ENCODE measurements at regions not wholly inside any gene's neighbourhood (a gene's known extent, or its start where the extent isn't known, plus 50 kb on each side); places are given as distances from the start of the nearest gene placed in this dataset.
A peak's percentile ranks its signal among the peaks of the same experiment; 100 is the strongest.

DNA sequence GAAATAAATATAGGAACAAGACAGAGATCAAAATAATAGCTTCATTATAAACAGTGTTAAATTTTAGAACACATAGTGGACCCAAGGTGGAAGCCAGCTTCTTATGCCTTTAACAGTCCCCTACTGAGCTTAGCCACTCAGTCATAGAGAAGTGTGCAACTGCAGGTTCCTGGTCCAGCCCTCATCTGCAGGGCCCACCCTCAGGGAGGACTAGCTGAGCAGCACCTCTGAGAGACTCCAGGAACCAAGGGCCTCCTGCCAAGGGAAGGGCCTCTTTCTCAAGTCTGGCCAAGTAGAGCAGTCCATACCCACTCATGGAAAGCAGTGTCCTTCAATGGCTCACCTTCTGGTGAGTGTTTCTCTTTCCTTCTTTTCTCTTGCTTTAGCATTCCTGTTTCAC is 173.7 kb upstream of the PRPS1L1 start:
- DNase-seq (ENCODE audit: low spot score): no peak

DNA sequence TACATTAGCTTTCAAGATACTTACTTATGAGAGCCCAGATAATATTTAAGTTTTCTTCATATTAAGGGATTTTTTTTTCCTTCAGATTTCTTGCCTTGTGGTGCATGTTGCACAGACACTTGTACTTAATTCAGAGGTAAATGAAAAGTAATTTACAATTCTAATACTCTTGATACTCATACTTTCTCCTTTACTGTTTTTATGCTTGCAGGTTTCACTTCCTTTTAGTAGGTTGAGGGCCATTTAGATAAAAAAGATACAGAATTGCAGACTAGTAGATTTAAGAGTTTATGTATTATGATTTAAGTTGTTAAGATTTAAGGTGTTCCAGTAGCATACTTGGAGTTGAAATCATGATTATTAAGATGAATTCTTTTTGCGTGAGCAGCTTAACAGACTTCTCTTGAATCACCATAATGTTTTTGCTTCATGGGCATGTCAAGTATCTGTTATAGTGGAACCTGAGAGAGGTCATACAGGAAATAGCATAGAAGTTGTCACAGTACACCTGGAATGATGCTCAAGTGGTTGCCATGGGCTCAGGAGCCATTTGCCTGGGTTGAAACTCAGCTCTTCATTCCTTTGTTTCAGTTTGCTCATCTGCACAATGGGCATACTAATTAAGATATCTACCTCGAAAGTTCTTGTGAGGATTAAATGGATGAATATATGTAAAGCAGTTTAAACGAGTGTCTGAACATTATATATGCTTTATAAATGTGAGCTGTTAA is 174.8 kb upstream of the PRPS1L1 start:
- no peak for DNase-seq (ENCODE audit: low spot score)

DNA sequence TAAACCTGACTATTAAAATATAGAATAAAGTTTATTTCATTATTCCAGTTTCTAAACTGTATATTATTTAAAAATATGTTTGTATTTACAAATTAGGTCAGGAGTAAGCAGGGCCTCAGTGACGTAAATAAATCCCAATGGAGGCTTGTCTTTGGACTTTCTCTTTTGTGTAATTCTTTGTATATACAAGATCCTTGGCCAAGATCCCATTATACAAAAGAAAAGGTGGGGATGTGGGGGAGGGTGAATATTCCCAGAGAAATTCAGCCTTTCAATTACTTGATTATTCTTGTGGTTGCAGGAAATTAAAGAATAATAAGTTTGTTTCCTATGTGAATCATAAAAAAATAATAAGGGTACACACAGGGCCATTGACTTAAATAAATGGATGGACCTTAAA is 178.7 kb upstream of the PRPS1L1 start:
- no peak for DNase-seq (ENCODE audit: low spot score)

DNA sequence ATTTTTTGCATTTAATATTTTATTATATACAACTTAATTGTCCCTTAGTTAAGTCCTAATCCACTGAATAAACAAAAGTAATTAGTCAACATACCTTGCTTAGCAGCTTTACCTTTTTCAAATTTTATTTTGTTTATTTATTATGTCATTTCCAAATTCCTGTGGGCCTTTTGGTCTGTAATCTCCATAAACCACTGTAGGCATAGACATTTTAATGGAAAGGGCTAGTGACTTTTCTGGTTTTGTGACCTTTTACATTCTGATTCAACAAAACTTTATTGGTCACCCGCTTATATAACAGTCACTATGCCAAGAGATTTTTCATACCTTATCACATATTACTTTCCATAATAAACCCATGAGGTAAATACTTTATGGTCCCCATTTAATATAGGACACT is 181.3 kb upstream of the PRPS1L1 start:
- DNase-seq (ENCODE audit: low spot score): no peak

DNA sequence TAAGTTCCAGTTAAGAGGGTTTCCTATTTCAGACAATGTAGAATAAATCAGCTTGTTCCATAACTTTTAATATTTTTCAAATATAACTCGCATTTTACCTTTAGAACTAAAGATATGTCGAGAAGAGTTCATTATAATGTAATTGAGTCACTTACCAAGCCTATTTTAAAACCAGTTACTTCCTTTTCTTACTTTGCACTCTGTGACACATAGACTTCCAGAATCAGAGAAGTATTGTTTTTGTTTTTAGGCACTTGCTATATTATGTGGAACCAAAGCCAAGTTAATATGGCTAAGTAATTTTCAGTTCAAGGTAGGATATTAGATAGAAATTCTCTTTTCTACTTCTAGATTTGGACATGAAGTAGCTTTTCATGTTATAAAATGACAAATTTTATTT is 182.7 kb upstream of the PRPS1L1 start:
- DNase-seq (ENCODE audit: low spot score): no peak

DNA sequence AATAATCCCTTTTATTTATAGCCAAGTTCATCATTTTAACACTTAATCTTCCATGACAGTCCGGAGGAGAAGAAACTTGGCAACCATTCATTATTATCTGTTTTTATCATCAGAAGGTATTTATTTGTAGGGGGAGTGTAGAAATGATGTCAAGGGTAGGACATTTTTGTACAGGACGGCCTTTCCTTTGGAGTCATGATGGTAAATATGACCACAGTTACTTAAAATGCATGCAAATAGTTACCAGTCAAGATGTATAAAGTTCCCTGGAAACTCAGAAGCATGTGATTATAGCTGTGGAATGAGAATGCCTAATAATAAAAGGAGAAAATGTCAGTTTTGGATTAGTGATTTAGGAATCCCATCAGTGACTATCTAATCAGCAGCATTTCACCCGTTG is 183.1 kb upstream of the PRPS1L1 start:
- DNase-seq (ENCODE audit: low spot score): no peak

DNA sequence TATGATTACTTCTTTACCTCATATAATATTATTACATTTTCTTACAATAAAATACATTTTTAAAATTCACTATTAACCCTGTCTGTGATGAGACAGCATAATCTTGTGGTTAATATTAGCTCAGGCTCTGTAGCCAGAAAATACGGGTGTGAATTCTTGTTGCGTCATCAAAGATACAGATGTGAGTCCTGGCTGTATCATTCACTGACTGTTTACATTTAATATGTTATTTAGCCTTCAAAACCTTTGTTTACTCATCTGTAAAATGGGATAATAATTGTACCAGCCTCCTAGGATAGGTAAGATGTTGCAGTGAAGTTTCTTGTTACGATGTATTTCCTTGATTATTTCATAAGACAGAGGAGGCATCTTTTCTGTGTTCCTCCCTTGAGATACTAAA is 184.7 kb upstream of the PRPS1L1 start:
- no peak for DNase-seq (ENCODE audit: low spot score)

DNA sequence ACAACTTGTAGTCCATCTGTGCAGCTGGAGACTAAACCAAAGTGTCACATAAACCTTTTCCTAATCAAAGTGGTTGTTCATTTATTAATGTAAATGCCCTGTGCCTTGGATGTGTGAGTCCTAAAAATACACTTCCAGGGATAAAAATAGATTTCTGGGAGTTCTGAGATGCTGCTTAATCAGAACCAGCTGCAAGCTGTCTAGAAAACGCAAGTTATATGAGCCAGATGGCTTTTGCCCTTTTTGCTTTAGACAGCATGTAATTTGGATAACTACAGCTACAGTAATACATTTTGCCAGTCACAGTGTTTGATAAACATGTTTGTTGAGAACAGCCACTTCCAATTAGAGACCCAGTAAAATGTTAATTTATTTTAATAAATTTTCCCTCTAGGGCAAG is 185.1 kb upstream of the PRPS1L1 start:
- no peak for DNase-seq (ENCODE audit: low spot score)

DNA sequence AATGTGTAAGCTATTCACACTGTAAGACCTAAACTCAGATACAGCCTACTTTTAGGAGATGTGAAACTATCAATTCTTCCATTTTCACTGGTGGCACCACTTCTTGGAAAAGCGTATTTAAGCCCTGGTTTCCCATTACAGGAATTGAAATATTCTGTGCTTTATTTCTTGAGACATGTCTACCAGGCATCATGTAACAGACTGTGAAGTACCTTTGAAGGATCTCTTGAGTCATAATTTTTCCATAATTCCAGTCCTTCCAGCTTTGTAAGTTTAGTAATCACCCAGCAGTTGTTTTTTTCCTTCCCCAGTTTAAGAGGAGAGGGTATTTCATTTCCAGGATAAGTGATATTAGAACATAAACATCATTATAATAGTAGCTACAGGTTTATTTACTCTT is 186.0 kb upstream of the PRPS1L1 start:
- DNase-seq (ENCODE audit: low spot score): no peak

DNA sequence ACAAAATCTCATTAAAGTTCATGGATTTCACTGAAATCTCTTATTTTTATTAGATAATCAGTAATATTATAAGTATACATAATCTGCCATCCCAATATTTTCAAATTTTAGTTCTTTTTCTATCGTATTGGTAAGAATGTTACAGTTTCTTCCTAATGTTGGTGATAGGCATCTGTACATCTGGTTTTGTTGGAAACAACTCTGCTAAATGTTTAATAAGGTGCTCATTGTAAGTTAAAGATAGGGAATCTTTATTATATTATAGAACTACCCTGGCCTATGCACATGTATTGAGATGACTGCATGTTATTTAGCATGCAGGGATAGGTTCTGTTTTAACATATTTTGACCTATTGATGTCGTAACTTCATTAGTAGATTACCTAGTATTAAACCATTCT is 188.6 kb upstream of the PRPS1L1 start:
- no peak for DNase-seq (ENCODE audit: low spot score)

DNA sequence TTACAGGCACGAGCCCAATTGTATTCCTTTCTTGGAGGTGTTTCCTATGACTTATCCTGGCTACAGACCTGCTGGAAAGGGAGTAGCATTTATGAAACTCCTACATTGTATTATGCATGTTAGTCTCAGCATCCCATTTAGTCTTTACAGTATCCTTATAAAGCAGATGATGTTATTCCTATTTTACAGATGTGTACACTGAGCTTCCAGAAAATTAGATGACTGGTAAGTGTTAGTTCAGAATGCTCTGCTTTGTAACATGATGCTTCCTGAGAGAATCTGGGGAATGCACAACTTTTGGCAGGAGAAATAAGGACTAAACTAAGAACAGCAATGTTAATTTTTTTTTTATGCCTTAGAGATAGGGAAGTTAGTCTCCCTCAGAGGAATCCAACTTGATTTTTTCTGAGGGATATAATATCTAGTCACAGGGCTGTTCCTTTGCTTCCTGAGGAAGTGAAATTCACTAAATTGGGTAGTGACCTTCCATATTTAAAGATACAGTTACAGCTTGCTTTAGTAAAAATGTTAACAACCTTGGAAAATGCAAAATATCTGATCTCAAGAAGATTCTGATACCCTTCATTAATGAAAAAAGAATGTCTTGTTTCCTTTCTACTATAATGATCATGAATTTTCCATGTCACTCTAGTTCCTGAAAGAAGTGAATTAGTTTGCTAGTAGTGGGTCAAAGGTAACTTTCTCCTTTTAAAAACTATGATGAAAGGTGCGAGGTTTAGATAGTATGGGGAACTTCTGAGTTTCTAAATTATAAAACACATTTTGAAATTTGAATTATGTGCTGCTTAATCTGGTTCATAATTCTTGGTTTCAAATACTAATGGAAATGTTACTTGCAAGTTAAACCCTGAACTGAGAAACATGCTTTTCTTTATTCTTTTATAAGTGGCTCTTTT is 194.0 kb upstream of the PRPS1L1 start:
- no peak for DNase-seq (ENCODE audit: low spot score)

DNA sequence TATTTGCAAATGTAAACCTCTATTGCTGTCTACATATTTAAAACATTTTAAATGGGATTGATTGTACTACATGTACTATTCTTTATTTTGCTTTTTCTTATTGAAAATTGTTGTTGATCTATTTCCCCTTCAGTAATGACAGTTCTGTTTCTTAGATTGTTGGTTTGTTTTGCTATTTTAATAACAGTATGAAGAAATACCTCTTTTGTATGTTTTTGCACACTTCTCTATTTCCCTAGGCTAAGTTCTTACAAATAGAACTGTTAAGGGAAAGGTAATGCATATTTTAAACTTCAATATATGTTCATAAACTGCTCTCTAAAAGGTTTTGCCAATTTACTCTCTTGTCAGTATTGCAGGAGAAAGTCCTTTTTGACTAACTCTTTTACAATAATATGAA is 195.0 kb upstream of the PRPS1L1 start:
- no peak for DNase-seq (ENCODE audit: low spot score)

DNA sequence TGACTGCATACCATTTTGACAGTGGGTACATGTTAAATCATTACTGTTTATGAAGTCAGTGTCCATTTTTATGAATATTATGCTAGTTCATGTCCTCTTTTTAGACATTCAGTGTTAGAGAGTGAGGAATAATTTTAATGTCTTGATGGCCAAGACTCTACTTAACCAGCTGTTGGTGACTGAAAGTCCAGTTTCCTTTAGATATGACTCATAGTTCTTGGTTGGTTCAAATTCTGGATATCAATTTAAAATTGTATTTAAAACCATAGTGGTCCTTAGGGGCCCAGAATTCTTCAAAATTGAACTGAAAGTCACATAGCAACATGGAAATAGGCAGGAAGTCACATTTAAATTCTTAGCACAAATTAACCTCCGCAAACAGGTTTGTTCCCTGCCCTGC is 196.5 kb upstream of the PRPS1L1 start:
- no peak for DNase-seq (ENCODE audit: low spot score)

DNA sequence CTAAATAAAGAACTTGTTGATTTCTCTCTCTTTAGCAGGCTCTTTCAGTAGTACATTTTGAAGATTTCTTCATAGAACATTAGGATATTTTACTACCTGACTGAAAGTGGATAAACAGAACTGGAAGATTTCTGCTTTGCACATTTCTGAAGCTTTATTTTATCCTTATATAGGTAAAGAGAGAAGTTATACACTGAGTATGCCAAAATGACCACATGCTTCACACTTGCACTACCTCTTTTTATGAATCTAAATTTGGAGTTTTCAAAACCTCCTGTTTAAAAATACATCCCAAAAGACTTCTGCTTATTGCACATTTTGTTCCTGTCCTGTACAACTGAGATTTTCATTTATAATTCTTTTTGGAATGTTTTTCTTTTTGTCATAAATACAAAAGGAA is 197.4 kb upstream of the PRPS1L1 start:
- peak; percentile 42 for DNase-seq (ENCODE audit: low spot score)

DNA sequence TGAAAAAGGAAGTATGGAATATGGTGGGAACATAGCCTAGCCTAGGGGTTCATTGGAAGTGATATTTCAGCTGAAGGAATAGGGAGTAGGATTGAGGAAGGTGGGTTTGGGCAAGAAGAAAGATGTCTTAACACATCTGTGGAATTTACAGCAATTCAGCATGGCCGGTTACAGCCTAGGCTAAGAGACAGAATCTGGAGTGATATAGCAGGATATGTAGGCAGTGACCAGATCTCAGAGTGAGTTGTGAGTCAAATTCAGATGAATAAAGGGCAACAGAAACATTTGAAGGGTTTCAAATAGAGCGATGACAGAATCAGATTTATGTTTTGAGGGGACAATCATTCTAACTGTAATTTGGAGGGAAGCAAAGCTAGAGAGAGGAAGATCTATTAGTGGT is 199.0 kb upstream of the PRPS1L1 start:
- no peak for DNase-seq (ENCODE audit: low spot score)

DNA sequence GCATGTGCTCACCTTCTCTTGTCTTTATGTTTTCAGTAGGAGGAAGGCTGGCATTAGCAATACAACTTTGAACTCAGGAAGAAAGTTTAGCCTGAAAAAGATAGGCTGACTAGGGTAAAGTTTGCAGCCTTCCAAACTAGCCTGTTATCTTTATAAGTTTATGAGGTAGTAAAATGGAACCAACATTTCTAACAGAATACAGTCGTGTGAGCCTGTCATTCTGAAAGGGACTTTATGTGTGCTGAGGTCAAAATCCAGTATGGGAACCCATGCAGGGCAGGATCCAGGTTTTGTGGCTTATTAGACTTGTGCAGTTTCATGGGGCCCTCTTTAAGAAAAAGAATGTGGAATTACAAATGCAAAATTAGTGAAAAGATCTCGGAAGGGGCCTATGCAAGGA is 201.0 kb upstream of the PRPS1L1 start:
- DNase-seq (ENCODE audit: low spot score): no peak

DNA sequence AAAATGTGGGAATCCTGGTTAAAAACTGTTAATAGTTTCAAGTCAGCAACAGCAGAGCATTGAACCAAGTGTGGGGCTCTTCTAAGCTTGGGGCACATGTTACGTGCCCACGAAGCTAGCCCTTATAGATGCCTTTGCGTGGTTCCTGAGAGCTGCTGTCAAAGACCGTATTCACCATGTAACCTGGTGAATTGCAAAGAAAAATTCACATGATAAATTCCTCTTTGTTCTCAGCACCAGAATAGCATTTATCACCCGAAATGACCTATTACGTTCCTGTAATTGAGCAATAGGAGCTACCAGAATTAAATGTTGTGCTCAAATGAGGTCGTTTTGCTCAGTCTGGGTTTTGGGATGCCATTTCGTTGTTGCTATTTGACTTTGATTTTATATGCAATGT is 202.6 kb upstream of the PRPS1L1 start:
- no peak for DNase-seq (ENCODE audit: low spot score)

DNA sequence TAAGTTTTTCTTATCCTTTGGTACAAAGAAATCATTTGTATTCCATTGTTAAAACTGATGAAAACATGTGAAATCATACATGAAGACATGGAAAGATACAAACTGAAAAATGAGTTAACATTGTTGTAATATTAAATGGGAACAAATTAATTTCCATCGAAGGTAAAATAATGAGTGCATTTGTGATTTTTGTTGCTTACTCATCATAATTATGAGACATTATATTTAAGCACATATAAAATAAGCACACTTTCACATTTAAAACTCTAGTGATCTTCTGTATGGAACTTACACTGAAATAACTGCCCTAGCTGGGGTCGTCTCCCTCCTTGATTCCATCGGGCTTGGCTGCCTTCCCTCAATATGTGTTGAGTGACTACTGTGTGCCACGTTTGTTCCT is 204.2 kb upstream of the PRPS1L1 start:
- no peak for DNase-seq (ENCODE audit: low spot score)

DNA sequence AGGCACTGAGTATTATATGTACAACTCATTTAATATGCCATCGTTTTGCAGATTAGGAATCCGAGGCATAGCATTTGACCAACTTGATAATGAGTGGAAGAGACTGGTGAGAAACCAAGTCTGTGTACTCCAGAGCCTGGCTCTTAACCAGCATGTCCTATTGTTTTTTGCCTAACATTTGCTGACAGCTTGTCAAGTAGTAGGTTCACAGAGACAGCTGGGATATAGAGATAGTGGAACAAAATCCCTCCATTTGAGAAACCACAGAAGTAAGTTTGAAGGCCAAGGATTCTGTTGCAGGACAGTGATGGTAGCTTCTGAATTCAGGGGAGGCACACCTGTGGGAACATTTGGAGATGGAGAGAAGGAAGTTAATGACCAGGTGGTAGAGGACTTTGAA is 206.9 kb upstream of the PRPS1L1 start:
- no peak for DNase-seq (ENCODE audit: low spot score)

DNA sequence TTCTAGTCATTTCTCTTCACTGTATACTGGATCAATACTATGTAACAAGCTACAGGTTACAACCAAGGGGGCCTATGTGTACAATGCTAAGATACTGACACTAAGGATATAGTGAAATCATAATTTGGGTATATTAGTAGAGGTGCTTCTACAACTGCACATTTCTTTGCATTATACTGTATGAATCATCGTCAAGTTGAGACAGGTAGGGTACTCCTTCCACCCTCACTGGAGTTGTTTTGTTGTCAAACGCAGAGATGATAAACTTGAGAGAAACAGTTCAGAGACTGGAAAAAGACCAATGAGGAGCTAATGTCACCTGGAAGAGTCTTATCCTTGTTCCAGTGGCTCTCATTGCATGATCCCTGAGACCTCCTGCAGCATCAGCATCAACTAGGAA is 208.2 kb upstream of the PRPS1L1 start:
- no peak for DNase-seq (ENCODE audit: low spot score)

DNA sequence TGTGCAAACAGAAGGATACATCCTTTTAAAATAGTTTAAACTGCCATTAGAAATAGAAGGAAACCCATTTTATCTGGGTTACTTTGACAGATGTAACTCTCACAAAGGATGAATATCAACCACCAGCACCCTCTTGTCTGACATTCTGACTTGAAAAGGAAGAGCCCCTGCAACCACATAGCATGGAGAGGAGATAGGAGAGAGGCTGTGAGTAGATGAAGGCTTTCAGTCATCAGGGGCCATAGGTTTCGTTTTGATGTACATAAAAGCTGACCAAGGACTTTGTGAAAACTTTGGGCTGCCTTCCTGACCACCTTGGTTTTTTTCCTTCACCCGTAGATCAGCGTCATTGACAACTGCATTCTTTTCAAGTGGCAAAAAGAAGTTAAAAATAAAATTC is 211.6 kb upstream of the PRPS1L1 start:
- DNase-seq (ENCODE audit: low spot score): no peak

DNA sequence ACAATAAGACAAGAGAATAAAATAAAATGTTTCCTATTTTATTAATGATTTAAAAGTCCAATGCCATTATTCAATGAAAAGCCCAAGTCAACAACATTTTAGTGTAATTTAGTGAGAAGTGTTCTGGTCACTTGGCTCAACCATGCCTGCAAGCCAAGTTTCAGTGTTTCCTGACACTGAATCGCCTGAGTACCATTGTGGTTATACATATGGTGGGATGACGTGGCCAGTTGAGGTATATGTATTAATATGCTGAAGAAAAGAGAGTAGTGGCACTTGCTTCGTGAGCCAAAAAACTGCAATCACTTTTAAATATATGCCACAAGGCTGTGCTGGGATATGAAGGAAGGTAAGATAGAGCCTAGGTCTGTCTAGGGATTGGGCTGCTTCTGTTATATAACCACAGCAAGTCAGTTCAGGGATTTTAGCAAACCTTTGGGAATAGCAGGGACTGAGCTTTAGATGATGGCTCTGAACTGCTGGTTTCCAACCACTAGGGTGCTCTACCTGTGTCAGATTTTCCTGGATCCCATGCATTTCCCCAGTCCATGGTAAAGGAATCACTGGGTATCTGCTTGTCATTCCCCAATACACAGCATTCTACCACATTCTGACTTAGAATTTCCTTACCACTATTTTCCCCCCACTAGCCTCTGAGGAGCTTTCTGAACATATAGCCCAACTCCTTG is 214.0 kb upstream of the PRPS1L1 start:
- no peak for DNase-seq (ENCODE audit: low spot score)

DNA sequence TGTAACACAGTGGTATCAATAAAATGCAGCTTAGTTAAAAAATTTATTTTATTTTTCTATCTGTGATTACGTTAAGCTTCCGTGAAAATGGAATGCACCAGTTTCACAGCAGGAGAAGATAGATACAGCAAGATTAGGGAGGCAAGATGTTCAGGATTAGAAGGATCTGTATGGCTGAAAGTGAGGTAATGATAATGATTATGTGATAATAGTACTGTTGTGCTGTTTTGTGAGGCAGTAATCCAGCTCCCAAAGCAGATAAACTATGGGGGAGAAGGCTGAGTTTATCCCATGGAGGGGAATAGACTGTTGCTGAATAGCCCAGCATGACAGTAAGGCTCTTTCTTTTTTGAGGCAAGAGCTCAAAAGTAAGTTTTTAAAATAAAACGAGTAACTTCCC is 216.1 kb upstream of the PRPS1L1 start:
- no peak for DNase-seq (ENCODE audit: low spot score)
